Liver (tissue), 8 donors: ENCODE measurements at regions not wholly inside any gene's neighbourhood (a gene's known extent, or its start where the extent isn't known, plus 50 kb on each side); places are given as distances from the start of the nearest gene placed in this dataset.

Experiments
- DNase-seq: peaks from one replicate; pipeline ENCODE4 v3.0.0-alpha.2; 2017; ENCODE audit warnings: low spot score
- H3K27ac ChIP-seq, 2 donors: one replicate each; pipeline ENCODE4 v1.7.0; 2013; ENCODE audit warnings: inconsistent platforms in 2 of 2, low read length in 2 of 2, control low read depth in 1 of 2, low read depth in 1 of 2, mild to moderate bottlenecking in 1 of 2
- H3K27me3 ChIP-seq, 4 donors: one replicate each; pipeline versions ENCODE4 v1.6.1 to v1.7.0; 2013; ENCODE audit warnings: low read length in 3 of 4, inconsistent platforms in 1 of 4, mild to moderate bottlenecking in 1 of 4, moderate library complexity in 1 of 4; ENCODE audit not compliant: control insufficient read depth in 4 of 4, insufficient read depth in 4 of 4
- H3K36me3 ChIP-seq, 4 donors: one replicate each; pipeline versions ENCODE4 v1.6.1 to v1.7.0; 2013; ENCODE audit warnings: low read length in 3 of 4, mild to moderate bottlenecking in 3 of 4, low read depth in 1 of 4, moderate library complexity in 1 of 4; ENCODE audit not compliant: control insufficient read depth in 4 of 4, insufficient read depth in 3 of 4
- H3K4me1 ChIP-seq, 4 donors: one replicate each; pipeline versions ENCODE4 v1.6.1 to v1.7.0; 2013; ENCODE audit warnings: low read length in 3 of 4, mild to moderate bottlenecking in 3 of 4, moderate library complexity in 1 of 4; ENCODE audit not compliant: control insufficient read depth in 4 of 4, insufficient read depth in 4 of 4
- H3K4me3 ChIP-seq, 3 donors: one replicate each; pipeline versions ENCODE4 v1.6.1 to v1.7.0; 2013; ENCODE audit warnings: low read length in 3 of 3, control low read depth in 1 of 3, low read depth in 1 of 3, mild to moderate bottlenecking in 1 of 3
- H3K9ac ChIP-seq, 2 donors: one replicate each; pipeline ENCODE4 v1.7.0; 2013; ENCODE audit warnings: low read length in 2 of 2, mild to moderate bottlenecking in 2 of 2, moderate library complexity in 2 of 2, control low read depth in 1 of 2, low read depth in 1 of 2
- H3K9me3 ChIP-seq, 4 donors: one replicate each; pipeline versions ENCODE4 v1.6.1 to v1.7.0; 2013; ENCODE audit warnings: low read length in 3 of 4; ENCODE audit not compliant: control insufficient read depth in 4 of 4
- ATF3 ChIP-seq: IDR thresholded peaks from 2 replicates; pipeline ENCODE4 v1.6.1; 2016; ENCODE audit warnings: antibody characterized with exemption
- CTCF ChIP-seq: fragments of 150-350 bp; IDR thresholded peaks from 2 replicates; pipeline ENCODE4 v1.5.1; 2017; ENCODE audit warnings: improper control_type of control experiment, low read depth, low read length; ENCODE audit not compliant: missing input control
- EGR1 ChIP-seq, 2 donors: IDR thresholded peaks; 2 replicates each; pipeline ENCODE4 v1.6.1; 2016 to 2018; ENCODE audit warnings: antibody characterized with exemption in 2 of 2, low read depth in 2 of 2
- FOXA1 ChIP-seq: IDR thresholded peaks from 2 replicates; pipeline ENCODE4 v1.6.1; 2016; ENCODE audit warnings: antibody characterized with exemption
- FOXA2 ChIP-seq: IDR thresholded peaks from 2 replicates; pipeline ENCODE4 v1.6.1; 2016; ENCODE audit warnings: antibody characterized with exemption
- GABPA ChIP-seq, 2 donors: IDR thresholded peaks in 1 of 2; conservative IDR thresholded peaks in 1 of 2; 2 replicates each; pipeline ENCODE4 v1.6.1; 2016; ENCODE audit warnings: antibody characterized with exemption in 2 of 2, mild to moderate bottlenecking in 1 of 2, moderate library complexity in 1 of 2
- HNF4A ChIP-seq, 2 donors: conservative IDR thresholded peaks; 2 replicates each; pipeline ENCODE4 v1.6.1; 2016; ENCODE audit warnings: antibody characterized with exemption in 2 of 2, mild to moderate bottlenecking in 2 of 2
- HNF4G ChIP-seq: IDR thresholded peaks from 2 replicates; pipeline ENCODE4 v1.6.1; 2016; ENCODE audit warnings: antibody characterized with exemption
- JUND ChIP-seq, 2 donors: IDR thresholded peaks; 2 replicates each; pipeline ENCODE4 v1.6.1; 2016; ENCODE audit warnings: antibody characterized with exemption in 2 of 2
- MAX ChIP-seq: IDR thresholded peaks from 2 replicates; pipeline ENCODE4 v1.6.1; 2016; ENCODE audit warnings: antibody characterized with exemption
- NR2F2 ChIP-seq: IDR thresholded peaks from 2 replicates; pipeline ENCODE4 v1.6.1; 2016; ENCODE audit warnings: antibody characterized with exemption
- RAD21 ChIP-seq, 2 donors: IDR thresholded peaks; 2 replicates each; pipeline ENCODE4 v1.6.1; 2016; ENCODE audit warnings: antibody characterized with exemption in 2 of 2, mild to moderate bottlenecking in 2 of 2
- REST ChIP-seq: IDR thresholded peaks from 2 replicates; pipeline ENCODE4 v1.6.1; 2016; ENCODE audit warnings: antibody characterized with exemption, mild to moderate bottlenecking
- RXRA ChIP-seq, 2 donors: IDR thresholded peaks; 2 replicates each; pipeline ENCODE4 v1.6.1; 2017 to 2018; ENCODE audit warnings: antibody characterized with exemption in 2 of 2, mild to moderate bottlenecking in 1 of 2
- SP1 ChIP-seq: IDR thresholded peaks from 2 replicates; pipeline ENCODE4 v1.6.1; 2018; ENCODE audit warnings: antibody characterized with exemption, mild to moderate bottlenecking
- TAF1 ChIP-seq: conservative IDR thresholded peaks from 2 replicates; pipeline ENCODE4 v1.6.1; 2016; ENCODE audit warnings: antibody characterized with exemption, mild to moderate bottlenecking
- YY1 ChIP-seq: IDR thresholded peaks from 2 replicates; pipeline ENCODE4 v1.6.1; 2016; ENCODE audit warnings: antibody characterized with exemption, mild to moderate bottlenecking
- ZBTB33 ChIP-seq: IDR thresholded peaks from 2 replicates; pipeline ENCODE4 v1.6.1; 2016; ENCODE audit warnings: antibody characterized with exemption
- WGBS: extraction: QIAGEN DNeasy Blood & Tissue Kit; methylation state at CpG from one replicate; pipeline ENCODE4 v1.1.7; 2013; 5-methylcytosine and 5-hydroxymethylcytosine counted together
- donor health status: healthy.
- donor health status: healthy.
- donor health status: healthy.
- donor health status: healthy.
- donor health status: healthy.

GRCh38 chr12:69002969-69003368 lies 70.0 kb upstream of the CPM start:
- no peak for TF ChIP-seq FOXA1
- no peak for TF ChIP-seq EGR1 (IDR thresholded peaks at IDR 0.05; ENCODE audit: low read depth in 2 of 2)
- TF ChIP-seq JUND (IDR thresholded peaks at IDR 0.05), result no peak
- no peak for TF ChIP-seq SP1
- TF ChIP-seq TAF1, result no peak
- no peak for TF ChIP-seq YY1
- TF ChIP-seq MAX, result no peak
- no peak for TF ChIP-seq ZBTB33
- TF ChIP-seq RAD21 (IDR thresholded peaks at IDR 0.05), result no peak
- TF ChIP-seq FOXA2, result no peak
- no peak for TF ChIP-seq CTCF
- no peak overlapping the region for H3K9ac ChIP-seq
- 85% methylated on average over 4 of the region's 4 CpGs for WGBS

GRCh38 chr12:69003991-69004390 lies 71.0 kb upstream of the CPM start:
- no peak for TF ChIP-seq HNF4A (conservative IDR thresholded peaks at IDR 0.05)
- no peak for TF ChIP-seq CTCF
- no peak for TF ChIP-seq YY1
- TF ChIP-seq ZBTB33, result no peak
- TF ChIP-seq NR2F2, result no peak
- TF ChIP-seq REST, result no peak
- TF ChIP-seq FOXA1, result no peak
- no peak for TF ChIP-seq RXRA (IDR thresholded peaks at IDR 0.05)
- no peak for TF ChIP-seq FOXA2
- no peak for TF ChIP-seq JUND (IDR thresholded peaks at IDR 0.05)
- TF ChIP-seq RAD21 (IDR thresholded peaks at IDR 0.05), result no peak
- no peak for TF ChIP-seq GABPA (IDR thresholded peaks at IDR 0.05 in 1 of 2, conservative IDR thresholded peaks at IDR 0.05 in 1 of 2)
- no peak for TF ChIP-seq MAX
- no peak for TF ChIP-seq TAF1
- TF ChIP-seq SP1, result no peak
- no peak for TF ChIP-seq HNF4G
- no peak for TF ChIP-seq ATF3

More at GRCh38 chr12:69002969-69003368, 70.0 kb upstream of the CPM start:
- no peaks in the 10 kb centered on the region for H3K36me3 ChIP-seq
- DNase-seq, result no peak
- peaks cover 0 to 2% (median 0%) of the 10 kb centered on the region in 4 donors for H3K9me3 ChIP-seq
- H3K4me1 ChIP-seq, result no peaks in the 10 kb centered on the region
- H3K27ac ChIP-seq, result no peak overlapping the region
- H3K4me3 ChIP-seq, result no peak overlapping the region
- H3K27me3 ChIP-seq, result no peaks in the 10 kb centered on the region

More at GRCh38 chr12:69003991-69004390, 71.0 kb upstream of the CPM start:
- no peak overlapping the region for H3K9ac ChIP-seq
- no peaks in the 10 kb centered on the region for H3K4me1 ChIP-seq
- H3K36me3 ChIP-seq, result no peaks in the 10 kb centered on the region
- no peak for DNase-seq
- H3K9me3 ChIP-seq, result peaks cover 0 to 2% (median 0%) of the 10 kb centered on the region in 4 donors
- H3K4me3 ChIP-seq, result no peak overlapping the region
- no peak overlapping the region for H3K27ac ChIP-seq
- H3K27me3 ChIP-seq, result no peaks in the 10 kb centered on the region
- 89% methylated on average over 2 of the region's 2 CpGs for WGBS
